ENCODE measurements at regions not wholly inside any gene's neighbourhood (a gene's known extent, or its start where the extent isn't known, plus 50 kb on each side); places are given as distances from the start of the nearest gene placed in this dataset.
A peak's percentile ranks its signal among the peaks of the same experiment; 100 is the strongest.

GRCh38 chr2:101625387-101625786 lies 72.1 kb upstream of the MAP4K4 start:
- intact Hi-C loops (cut with DNase I): no loop called here
- Histone ChIP-seq H3K4me1 (peaks cover 0 to 14% (median 0%) of the 10 kb centered on the region in 12 donors), H3K4me3 (no peak overlapping the region), H3K27ac (no peak overlapping the region), H3K36me3 (no peaks in the 10 kb centered on the region), H3K9me3 (no peaks in the 10 kb centered on the region), H3K27me3 (peaks cover 0 to 12% (median 0%) of the 10 kb centered on the region in 9 donors)
- ATAC-seq (no peak), DNase-seq (no peak)
- WGBS, 4 donors: 85 to 91% (median 88%) methylated on average over 7 of the region's 7 CpGs
- TF ChIP-seq CTCF (IDR thresholded peaks at IDR 0.05) (no peak), POLR2A (IDR thresholded peaks at IDR 0.05) (no peak)

DNA sequence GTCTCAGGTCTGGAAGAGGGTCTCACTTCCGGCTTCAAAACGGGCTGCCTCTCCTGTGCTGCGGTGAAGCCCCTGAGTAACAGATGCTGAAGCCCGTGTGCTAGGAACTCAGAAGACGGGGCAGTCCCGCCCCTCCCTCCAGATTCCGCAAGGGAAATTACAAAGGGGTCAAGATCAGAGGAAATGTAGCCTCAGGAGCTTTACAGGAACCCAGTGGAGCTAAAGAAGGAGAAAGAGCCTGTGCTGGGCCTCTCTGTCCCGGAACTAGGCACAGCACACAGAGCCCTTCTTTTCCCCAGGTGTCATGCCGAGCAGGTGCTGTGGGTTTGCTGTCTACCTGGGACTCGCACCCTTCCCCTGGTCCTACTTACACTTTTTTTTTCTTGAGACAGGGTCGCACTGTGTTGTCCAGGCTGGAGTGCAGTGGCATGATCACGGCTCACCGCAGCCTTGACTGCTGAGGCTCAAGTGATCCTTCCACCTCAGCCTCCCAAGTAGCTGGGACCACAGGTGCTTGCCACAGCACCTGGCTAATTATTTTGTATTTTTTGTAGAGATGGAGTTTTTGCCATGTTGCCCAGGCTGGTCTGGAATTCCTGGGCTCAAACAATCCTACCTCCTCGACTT lies 72.7 kb upstream of the MAP4K4 start:
- TF ChIP-seq POLR2A (IDR thresholded peaks at IDR 0.05) (no peak), CTCF (IDR thresholded peaks at IDR 0.05) (no peak)
- intact Hi-C loops (cut with DNase I): no loop called here
- Histone ChIP-seq H3K4me1 (peaks cover 0 to 14% (median 0%) of the 10 kb centered on the region in 12 donors), H3K4me3 (no peak overlapping the region), H3K36me3 (no peaks in the 10 kb centered on the region), H3K27me3 (peaks cover 0 to 8% (median 0%) of the 10 kb centered on the region in 9 donors), H3K27ac (no peak overlapping the region), H3K9me3 (no peaks in the 10 kb centered on the region)
- ATAC-seq (no peak), DNase-seq (no peak)
- WGBS, 4 donors: 80 to 88% (median 85%) methylated on average over 14 of the region's 14 CpGs

DNA sequence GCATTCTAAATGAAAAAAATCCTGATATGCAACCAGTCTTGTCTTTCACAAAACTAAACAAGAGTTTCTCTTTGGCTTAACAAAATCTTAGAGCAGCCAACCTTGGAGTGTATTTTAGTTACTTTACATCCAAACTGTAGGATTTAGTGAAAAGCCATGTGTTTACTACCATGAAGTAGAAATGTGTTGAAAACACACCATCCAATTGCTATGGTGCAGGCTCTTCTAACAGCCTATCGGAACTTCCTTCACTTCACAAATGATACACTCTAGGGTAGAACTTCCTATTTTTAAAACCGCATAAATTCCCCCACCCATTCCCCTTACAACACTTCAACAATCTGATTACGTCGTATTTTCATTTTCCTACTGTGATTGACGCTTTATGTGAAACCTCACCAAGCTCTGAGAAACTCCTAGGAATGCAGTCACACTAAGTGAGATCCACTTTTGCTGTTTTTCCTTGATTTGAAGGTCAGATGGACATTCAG lies 74.4 kb upstream of the MAP4K4 start:
- Histone ChIP-seq H3K9me3 (no peaks in the 10 kb centered on the region), H3K4me1 (peaks cover 0 to 27% (median 0%) of the 10 kb centered on the region in 12 donors), H3K36me3 (no peaks in the 10 kb centered on the region), H3K4me3 (no peak overlapping the region), H3K27me3 (peaks cover 0 to 14% (median 0%) of the 10 kb centered on the region in 9 donors), H3K27ac (no peak overlapping the region)
- DNase-seq (no peak), ATAC-seq (peak in 3 of 4 donors; percentile 45 to 74 (median 74))
- WGBS, 4 donors: 67 to 80% (median 73%) methylated on average over 5 of the region's 5 CpGs
- intact Hi-C loops (cut with DNase I): no loop called here
- TF ChIP-seq CTCF (IDR thresholded peaks at IDR 0.05) (no peak), POLR2A (IDR thresholded peaks at IDR 0.05) (no peak)

DNA sequence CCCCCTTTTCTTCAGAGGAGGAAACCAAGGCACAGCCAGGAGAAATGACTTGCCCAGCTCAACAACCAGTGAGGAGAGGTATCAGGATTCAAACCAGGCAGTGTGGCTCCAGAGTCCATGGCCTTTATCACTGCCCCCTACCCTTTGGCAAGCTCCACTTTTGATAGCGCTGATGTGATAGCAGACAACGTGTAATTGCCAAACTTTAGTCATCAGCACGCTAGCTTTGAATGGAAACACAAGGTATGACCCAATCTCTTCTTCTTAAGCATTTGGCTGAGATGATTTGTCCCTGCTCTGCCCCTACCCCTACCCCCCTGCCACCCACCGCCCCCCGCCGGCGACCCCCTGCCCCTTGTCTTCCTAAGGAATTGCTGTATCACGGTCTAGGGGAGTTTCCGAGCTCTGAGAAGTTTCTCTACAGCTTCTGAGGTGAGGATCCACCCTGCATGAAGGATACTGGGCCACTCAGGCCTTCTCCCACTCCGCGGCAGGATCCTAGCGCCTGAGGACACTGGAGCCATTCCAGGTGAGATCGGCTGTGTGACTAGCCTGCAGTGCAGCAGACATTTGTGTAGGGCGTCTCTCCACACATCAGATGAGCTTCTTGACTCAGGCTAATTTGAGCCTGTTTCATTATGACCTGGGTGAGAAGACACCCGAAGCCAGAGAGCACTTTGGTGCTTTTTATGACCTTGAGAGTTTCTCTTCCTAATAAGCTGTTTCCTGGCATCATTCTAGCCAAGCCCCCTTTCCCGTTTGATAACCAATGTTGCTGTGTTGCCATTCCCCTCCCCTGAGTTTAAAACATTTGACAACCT lies 75.1 kb upstream of the MAP4K4 start:
- DNase-seq: no peak
- TF ChIP-seq CTCF (IDR thresholded peaks at IDR 0.05) (no peak), POLR2A (IDR thresholded peaks at IDR 0.05) (no peak)
- Histone ChIP-seq H3K4me1 (peaks cover 0 to 27% (median 0%) of the 10 kb centered on the region in 12 donors), H3K36me3 (no peaks in the 10 kb centered on the region), H3K27ac (no peak overlapping the region), H3K9me3 (no peaks in the 10 kb centered on the region), H3K27me3 (peaks cover 0 to 18% (median 0%) of the 10 kb centered on the region in 9 donors), H3K4me3 (no peak overlapping the region)
- intact Hi-C loops (cut with DNase I): no loop called here
- 73 to 83% (median 82%) methylated on average over 16 of the region's 16 CpGs for WGBS, 4 donors
- no peak for ATAC-seq
